HG03095 (cell line): ENCODE measurements at regions not wholly inside any gene's neighbourhood (a gene's known extent, or its start where the extent isn't known, plus 50 kb on each side); places are given as distances from the start of the nearest gene placed in this dataset.

Experiments used
- ATAC-seq: cut with Tn5 transposase; IDR thresholded peaks from one replicate; pipeline ENCODE4 v1.9.1; 2021; ENCODE audit warnings: moderate library complexity; ENCODE audit not compliant: unreplicated experiment

- no peak for ATAC-seq
Observed at GRCh38 chr2:153109793-153110192, 368.8 kb downstream of the RPRM start.

- no peak for ATAC-seq
Observed at GRCh38 chr2:153106802-153107477, 371.6 kb downstream of the RPRM start.

- no peak for ATAC-seq
Observed at GRCh38 chr2:153105829-153106578, 372.6 kb downstream of the RPRM start.

GRCh38 chr2:153101187-153101586, 377.4 kb downstream of the RPRM start:
- ATAC-seq, result no peak

- ATAC-seq, result no peak
Observed at GRCh38 chr2:153100151-153100550, 378.4 kb downstream of the RPRM start.

- no peak for ATAC-seq
Observed at GRCh38 chr2:153098073-153098472, 379.7 kb downstream of the ARL6IP6 start.

- no peak for ATAC-seq
Observed at GRCh38 chr2:153096272-153096671, 377.9 kb downstream of the ARL6IP6 start.

GRCh38 chr2:153091344-153091743, 372.9 kb downstream of the ARL6IP6 start:
- ATAC-seq, result no peak

- no peak for ATAC-seq
Observed at GRCh38 chr2:153079315-153079714, 360.9 kb downstream of the ARL6IP6 start.

- ATAC-seq, result no peak
Observed at GRCh38 chr2:153077311-153077710, 358.9 kb downstream of the ARL6IP6 start.

GRCh38 chr2:153074207-153074606, 355.8 kb downstream of the ARL6IP6 start:
- ATAC-seq, result no peak

GRCh38 chr2:153072813-153073212, 354.4 kb downstream of the ARL6IP6 start:
- ATAC-seq, result no peak

GRCh38 chr2:153072077-153072476, 353.7 kb downstream of the ARL6IP6 start:
- ATAC-seq, result no peak

GRCh38 chr2:153071090-153071489, 352.7 kb downstream of the ARL6IP6 start:
- no peak for ATAC-seq

GRCh38 chr2:153068915-153069314, 350.5 kb downstream of the ARL6IP6 start:
- ATAC-seq, result no peak

- ATAC-seq, result no peak
Observed at GRCh38 chr2:153068052-153068451, 349.6 kb downstream of the ARL6IP6 start.

GRCh38 chr2:153059338-153060052, 341.1 kb downstream of the ARL6IP6 start:
- no peak for ATAC-seq

GRCh38 chr2:153057743-153058142, 339.3 kb downstream of the ARL6IP6 start:
- ATAC-seq, result no peak

GRCh38 chr2:153055182-153055581, 336.8 kb downstream of the ARL6IP6 start:
- no peak for ATAC-seq

GRCh38 chr2:153052807-153053559, 334.6 kb downstream of the ARL6IP6 start:
- ATAC-seq, result no peak

GRCh38 chr2:153047220-153047619, 328.8 kb downstream of the ARL6IP6 start:
- no peak for ATAC-seq
